IMR-90 (cell line): ENCODE measurements at regions not wholly inside any gene's neighbourhood (a gene's known extent, or its start where the extent isn't known, plus 50 kb on each side); places are given as distances from the start of the nearest gene placed in this dataset.

Source experiments
- ATAC-seq: fragments of 200-7000 bp; cut with Tn5 transposase; 2 replicates; pipeline ENCODE4 v1.9.1; 2020; ENCODE audit warnings: low read depth, mild to moderate bottlenecking, moderate library complexity
- BruUV-seq: library from RNA; stranded (reverse); fragments of 400-500 nt; replicated peaks from 2 replicates; lab custom pipeline; 2021; lab: Mats Ljungman, UMichigan
- CTCF ChIA-PET: fragments of 300-600 bp; formaldehyde crosslinking; extraction: SDS; loops from one replicate; lab custom pipeline; 2021; ENCODE audit warnings: antibody characterized with exemption; lab: Yijun Ruan, JAX
- POLR2A ChIA-PET: fragments of 300-600 bp; sonication (Branson Sonifier 250); formaldehyde crosslinking; loops from one replicate; lab custom pipeline; 2022; ENCODE audit warnings: antibody characterized with exemption; ENCODE audit not compliant: unreplicated experiment; lab: Charles Lee
- DNase-seq: peaks from one replicate; pipeline ENCODE4 v3.0.0; 2013
- H2AFZ ChIP-seq: replicated peaks from 2 replicates; pipeline ENCODE3; 2013; ENCODE audit warnings: low read length, mild to moderate bottlenecking; ENCODE audit not compliant: poor library complexity
- H2AK5ac ChIP-seq: 2 replicates; pipeline ENCODE4 v1.6.1; 2013; ENCODE audit warnings: low read depth, low read length, inconsistent platforms
- H2AK9ac ChIP-seq: replicated peaks from 2 replicates; pipeline ENCODE3; 2013; ENCODE audit warnings: mild to moderate bottlenecking, low read depth, low read length, moderate library complexity; ENCODE audit not compliant: poor library complexity
- H2BK120ac ChIP-seq: 2 replicates; pipeline ENCODE4 v1.6.1; 2013; ENCODE audit warnings: low read depth, low read length, inconsistent platforms
- H2BK15ac ChIP-seq: 3 replicates; pipeline ENCODE4 v1.6.1; 2013; ENCODE audit warnings: low read depth, low read length, inconsistent platforms
- H2BK20ac ChIP-seq: 2 replicates; pipeline ENCODE4 v1.6.1; 2013; ENCODE audit warnings: low read depth, mild to moderate bottlenecking, inconsistent platforms, low read length, moderate library complexity
- H2BK5ac ChIP-seq: 2 replicates; pipeline ENCODE4 v1.6.1; 2013; ENCODE audit warnings: mild to moderate bottlenecking, low read depth, low read length, inconsistent platforms; ENCODE audit not compliant: poor library complexity, severe bottlenecking
- H3K14ac ChIP-seq: replicated peaks from 2 replicates; pipeline ENCODE4 v1.6.1; 2013; ENCODE audit warnings: low read depth, low read length, inconsistent platforms
- H3K18ac ChIP-seq: 2 replicates; pipeline ENCODE4 v1.6.1; 2013; ENCODE audit warnings: low read depth, low read length, control low read depth
- H3K23ac ChIP-seq: 2 replicates; pipeline ENCODE4 v1.6.1; 2013; ENCODE audit warnings: low read depth, low read length, inconsistent platforms
- H3K27ac ChIP-seq: 2 replicates; pipeline ENCODE4 v1.5.1; 2013; ENCODE audit warnings: mild to moderate bottlenecking, control low read depth, low read length; ENCODE audit not compliant: insufficient read depth
- H3K27me3 ChIP-seq: 2 replicates; pipeline ENCODE4 v1.6.1; 2013; ENCODE audit warnings: low read length; ENCODE audit not compliant: control insufficient read depth, insufficient read depth
- H3K36me3 ChIP-seq: 2 replicates; pipeline ENCODE4 v1.6.1; 2013; ENCODE audit warnings: low read length, mixed read lengths; ENCODE audit not compliant: control insufficient read depth, insufficient read depth
- H3K4ac ChIP-seq: 2 replicates; pipeline ENCODE4 v1.6.1; 2013; ENCODE audit warnings: low read depth, low read length, inconsistent platforms
- H3K4me1 ChIP-seq: 2 replicates; pipeline ENCODE4 v1.6.1; 2013; ENCODE audit warnings: low read length, mixed read lengths; ENCODE audit not compliant: control insufficient read depth, insufficient read depth
- H3K4me2 ChIP-seq: 2 replicates; pipeline ENCODE4 v1.6.1; 2013; ENCODE audit warnings: low read depth, mild to moderate bottlenecking, control low read depth, low read length, moderate library complexity
- H3K4me3 ChIP-seq: 2 replicates; pipeline ENCODE4 v1.5.1; 2013; ENCODE audit warnings: low read depth, mild to moderate bottlenecking, control low read depth, low read length, moderate library complexity; ENCODE audit not compliant: insufficient read depth
- H3K56ac ChIP-seq: 2 replicates; pipeline ENCODE4 v1.6.1; 2013; ENCODE audit warnings: low read length, inconsistent platforms; ENCODE audit not compliant: insufficient read depth; ENCODE audit errors: extremely low read depth
- H3K79me1 ChIP-seq, 2 experiments: 2 replicates each; pipeline ENCODE4 v1.6.1; 2013; ENCODE audit warnings: low read length in 2 of 2, inconsistent platforms in 1 of 2, low read depth in 1 of 2
- H3K9ac ChIP-seq: 2 replicates; pipeline ENCODE4 v1.6.1; 2013; ENCODE audit warnings: low read depth, low read length, control low read depth
- H3K9me1 ChIP-seq: 2 replicates; pipeline ENCODE4 v1.6.1; 2013; ENCODE audit warnings: low read length, inconsistent platforms; ENCODE audit not compliant: insufficient read depth
- H3K9me3 ChIP-seq: 2 replicates; pipeline ENCODE4 v1.6.1; 2013; ENCODE audit warnings: low read length; ENCODE audit not compliant: control insufficient read depth, insufficient read depth
- H4K20me1 ChIP-seq: 2 replicates; pipeline ENCODE4 v1.6.1; 2013; ENCODE audit warnings: low read length, inconsistent platforms; ENCODE audit not compliant: insufficient read depth
- H4K5ac ChIP-seq: 2 replicates; pipeline ENCODE4 v1.6.1; 2013; ENCODE audit warnings: mild to moderate bottlenecking, low read depth, low read length, control low read depth
- H4K8ac ChIP-seq, 2 experiments: 2 replicates each; pipeline ENCODE4 v1.6.1; 2013; ENCODE audit warnings: low read depth in 2 of 2, low read length in 2 of 2, control low read depth in 1 of 2, inconsistent platforms in 1 of 2
- H4K91ac ChIP-seq: 2 replicates; pipeline ENCODE4 v1.6.1; 2013; ENCODE audit warnings: low read depth, low read length, inconsistent platforms; ENCODE audit not compliant: insufficient read depth
- BHLHE40 ChIP-seq: fragments of 150-350 bp; IDR thresholded peaks from 2 replicates; pipeline ENCODE4 v1.6.1; 2016; ENCODE audit warnings: mild to moderate bottlenecking, low read depth, low read length
- CEBPB ChIP-seq: IDR thresholded peaks from 2 replicates; pipeline ENCODE4 v1.6.1; 2012; ENCODE audit warnings: low read depth, low read length, improper control_type of control experiment
- CHD1 ChIP-seq: IDR thresholded peaks from 2 replicates; pipeline ENCODE4 v1.6.1; 2012; ENCODE audit warnings: low read depth, low read length, improper control_type of control experiment
- ELK1 ChIP-seq: fragments of 150-350 bp; IDR thresholded peaks from 2 replicates; pipeline ENCODE4 v1.6.1; 2016; ENCODE audit warnings: low read depth, mild to moderate bottlenecking, low read length, moderate library complexity, borderline replicate concordance
- FOS ChIP-seq: fragments of 150-350 bp; IDR thresholded peaks from 2 replicates; pipeline ENCODE4 v1.6.1; 2016; ENCODE audit warnings: low read depth, low read length
- MAFK ChIP-seq: IDR thresholded peaks from 2 replicates; pipeline ENCODE4 v1.6.1; 2012; ENCODE audit warnings: low read depth, low read length, improper control_type of control experiment
- MXI1 ChIP-seq: IDR thresholded peaks from 2 replicates; pipeline ENCODE4 v1.6.1; 2012; ENCODE audit warnings: low read depth, mild to moderate bottlenecking, low read length, moderate library complexity, borderline replicate concordance
- POLR2A ChIP-seq: IDR thresholded peaks from 2 replicates; pipeline ENCODE4 v1.6.1; 2012; ENCODE audit warnings: mild to moderate bottlenecking, low read depth, low read length
- RAD21 ChIP-seq: IDR thresholded peaks from 2 replicates; pipeline ENCODE4 v1.6.1; 2012; ENCODE audit warnings: low read length, improper control_type of control experiment
- RCOR1 ChIP-seq: IDR thresholded peaks from 2 replicates; pipeline ENCODE4 v1.6.1; 2012; ENCODE audit warnings: mild to moderate bottlenecking, low read length, improper control_type of control experiment; ENCODE audit not compliant: insufficient replicate concordance
- RFX5 ChIP-seq: IDR thresholded peaks from 2 replicates; pipeline ENCODE4 v1.8.0; 2012; ENCODE audit warnings: low read depth, mild to moderate bottlenecking, low read length, moderate library complexity
- SMC3 ChIP-seq: fragments of 150-350 bp; IDR thresholded peaks from 2 replicates; pipeline ENCODE4 v1.6.1; 2016; ENCODE audit warnings: low read depth, mild to moderate bottlenecking, antibody characterized with exemption, low read length, moderate library complexity
- USF2 ChIP-seq: fragments of 150-350 bp; IDR thresholded peaks from 2 replicates; pipeline ENCODE4 v1.6.1; 2017; ENCODE audit warnings: mild to moderate bottlenecking, antibody characterized with exemption, low read length, low read depth
- WGBS, 2 experiments: methylation state at CpG; one replicate each; pipeline versions ENCODE4 v1.1.5 to v1.1.7; 2013; ENCODE audit warnings: missing lambda C conversion rate in 2 of 2; ENCODE audit not compliant: insufficient read length in 1 of 2; ENCODE audit errors: extremely low coverage in 2 of 2; 5-methylcytosine and 5-hydroxymethylcytosine counted together
- dilution Hi-C: fragments of 300-500 bp; cut with HindIII; formaldehyde crosslinking; loops from one replicate; pipeline ENCODE4 v1.14.3; 2018; ENCODE audit warnings: low sequenced_read_pairs; ENCODE audit not compliant: unreplicated experiment
- in situ Hi-C: fragments of 300-500 bp; cut with MboI; formaldehyde crosslinking; loops from 3 replicates; pipeline ENCODE4 v1.14.3; 2019; ENCODE audit warnings: low sequenced_read_pairs, inconsistent platforms, mixed read lengths
- intact Hi-C: fragments of 100-400 bp; cut with micrococcal nuclease; formaldehyde crosslinking; loops from 2 replicates; pipeline ENCODE4 v1.10.0; 2022
- TF ChIP-seq, protein P1 (sequence below): conservative IDR thresholded peaks from 2 replicates; pipeline ENCODE4 v1.5.1; 2012; ENCODE audit warnings: mild to moderate bottlenecking, low read depth, low read length, improper control_type of control experiment

- Histone ChIP-seq H2AK9ac (no peak overlapping the region), H3K36me3 (no peaks in the 10 kb centered on the region), H3K9me1 (no peaks in the 10 kb centered on the region), H3K4ac (no peak overlapping the region), H4K5ac (no peak overlapping the region), H3K14ac (no peak overlapping the region), H3K4me1 (no peaks in the 10 kb centered on the region), H3K9ac (no peak overlapping the region), H3K4me3 (peak overlapping the region; percentile 67; the same call in 1 of the 2 replicates), H3K56ac (no peak overlapping the region), H4K8ac (no peak overlapping the region), H3K18ac (no peak overlapping the region), H3K9me3 (no peaks in the 10 kb centered on the region), H2BK20ac (no peak overlapping the region), H2BK5ac (no peak overlapping the region), H2BK15ac (no peak overlapping the region), H3K27me3 (no peaks in the 10 kb centered on the region), H3K27ac (no peak overlapping the region), H3K23ac (no peak overlapping the region), H4K20me1 (no peaks in the 10 kb centered on the region), H2AFZ (no peak overlapping the region), H2AK5ac (no peak overlapping the region), H4K91ac (no peak overlapping the region), H2BK120ac (no peak overlapping the region), H3K4me2 (peak overlapping the region; percentile 93; the same call in 1 of the 2 replicates), H3K79me1 (no peaks in the 10 kb centered on the region)
- ChIA-PET POLR2A (no interaction called here), CTCF (no interaction called here)
- dilution Hi-C loops (no loop called here), intact Hi-C loops (no loop called here), in situ Hi-C loops (no loop called here)
- DNase-seq (peak; percentile 0), ATAC-seq (no peak)
- no TSS peak for BruUV-seq
- WGBS, 2 experiments = 67% methylated on average over 1 of the region's 1 CpG; no CpG with 5 or more reads in 1 of the 2 experiments
- TF ChIP-seq CHD1 (no peak), MXI1 (no peak), RFX5 (no peak), FOS (no peak), ELK1 (no peak), SMC3 (no peak), RAD21 (no peak), CEBPB (no peak), MAFK (no peak), POLR2A (no peak), USF2 (no peak), RCOR1 (no peak), BHLHE40 (no peak)
- TF ChIP-seq, protein P1, sequence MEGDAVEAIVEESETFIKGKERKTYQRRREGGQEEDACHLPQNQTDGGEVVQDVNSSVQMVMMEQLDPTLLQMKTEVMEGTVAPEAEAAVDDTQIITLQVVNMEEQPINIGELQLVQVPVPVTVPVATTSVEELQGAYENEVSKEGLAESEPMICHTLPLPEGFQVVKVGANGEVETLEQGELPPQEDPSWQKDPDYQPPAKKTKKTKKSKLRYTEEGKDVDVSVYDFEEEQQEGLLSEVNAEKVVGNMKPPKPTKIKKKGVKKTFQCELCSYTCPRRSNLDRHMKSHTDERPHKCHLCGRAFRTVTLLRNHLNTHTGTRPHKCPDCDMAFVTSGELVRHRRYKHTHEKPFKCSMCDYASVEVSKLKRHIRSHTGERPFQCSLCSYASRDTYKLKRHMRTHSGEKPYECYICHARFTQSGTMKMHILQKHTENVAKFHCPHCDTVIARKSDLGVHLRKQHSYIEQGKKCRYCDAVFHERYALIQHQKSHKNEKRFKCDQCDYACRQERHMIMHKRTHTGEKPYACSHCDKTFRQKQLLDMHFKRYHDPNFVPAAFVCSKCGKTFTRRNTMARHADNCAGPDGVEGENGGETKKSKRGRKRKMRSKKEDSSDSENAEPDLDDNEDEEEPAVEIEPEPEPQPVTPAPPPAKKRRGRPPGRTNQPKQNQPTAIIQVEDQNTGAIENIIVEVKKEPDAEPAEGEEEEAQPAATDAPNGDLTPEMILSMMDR = no peak
Observed at GRCh38 chr6:98764373-98764911, 69.9 kb upstream of the POU3F2 start.
